HG02973 (cell line): ENCODE measurements at regions not wholly inside any gene's neighbourhood (a gene's known extent, or its start where the extent isn't known, plus 50 kb on each side); places are given as distances from the start of the nearest gene placed in this dataset.

Experiments used
- ATAC-seq: cut with Tn5 transposase; IDR thresholded peaks from one replicate; pipeline ENCODE4 v1.9.1; 2021; ENCODE audit warnings: moderate library complexity; ENCODE audit not compliant: unreplicated experiment

GRCh38 chrX:129188231-129188630 is 335.1 kb downstream of the SMARCA1 start:
- ATAC-seq = no peak

DNA sequence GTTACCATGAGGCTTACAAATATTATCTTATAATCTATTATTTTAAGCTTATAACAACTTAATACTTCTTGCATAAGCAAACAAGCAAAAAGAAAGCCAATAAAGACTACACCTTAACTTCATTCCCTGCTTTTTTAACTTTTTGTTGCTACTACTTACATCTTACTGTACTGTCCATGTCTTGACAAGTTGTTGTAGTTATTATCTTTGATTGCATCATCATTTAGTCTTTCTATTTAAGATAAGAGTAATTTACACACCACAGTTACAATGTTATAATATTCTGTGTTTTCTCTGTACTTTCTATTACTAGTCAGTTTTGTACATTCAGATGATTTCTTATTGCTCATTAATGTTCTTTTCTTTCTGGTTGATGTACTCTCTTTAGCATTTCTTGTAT is 346.6 kb downstream of the SMARCA1 start:
- no peak for ATAC-seq

- no peak for ATAC-seq
Observed at GRCh38 chrX:129161108-129161507, 362.2 kb downstream of the SMARCA1 start.

GRCh38 chrX:129158505-129158904 is 364.8 kb downstream of the SMARCA1 start:
- no peak for ATAC-seq

DNA sequence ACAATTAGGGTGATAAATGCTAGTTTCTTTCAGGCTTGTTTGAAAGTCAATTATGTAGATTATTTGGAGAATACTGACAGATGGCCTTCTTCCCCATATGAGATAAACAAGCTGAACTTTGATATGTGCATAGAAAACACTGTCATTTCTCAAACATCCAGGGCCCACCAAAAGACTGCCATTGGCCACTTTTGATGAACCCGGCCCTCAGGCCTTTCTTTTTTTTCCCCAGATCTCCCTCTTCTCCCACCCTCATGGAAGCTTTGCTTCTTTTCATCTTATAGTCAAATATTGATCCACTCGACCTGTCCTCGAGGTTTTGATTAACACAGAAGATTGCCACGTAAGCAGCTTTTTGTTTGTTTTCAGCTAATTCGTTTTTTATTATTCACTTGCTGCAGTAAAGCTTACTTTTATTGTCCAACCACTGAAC is 377.4 kb downstream of the SMARCA1 start:
- ATAC-seq = no peak

DNA sequence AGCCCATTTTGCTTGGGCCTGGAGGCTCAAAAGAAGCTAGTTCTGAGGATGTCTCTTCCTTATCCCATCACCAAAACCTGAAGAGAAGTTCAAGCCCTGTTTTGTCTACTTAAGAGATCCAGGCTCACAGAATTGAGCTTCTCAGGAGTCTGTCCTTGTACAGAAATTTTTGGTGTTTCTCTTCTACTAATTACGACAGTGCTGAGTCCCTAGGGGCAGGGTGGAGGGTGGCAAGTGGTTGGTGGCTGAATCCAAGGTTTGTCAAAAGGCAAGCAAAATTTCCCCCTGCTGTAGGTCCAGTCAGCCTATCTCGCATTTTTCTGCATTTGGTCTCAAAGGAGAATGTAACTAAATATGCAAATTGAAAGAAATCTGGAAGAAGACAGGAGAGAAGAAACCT is 377.9 kb downstream of the SMARCA1 start:
- no peak for ATAC-seq

DNA sequence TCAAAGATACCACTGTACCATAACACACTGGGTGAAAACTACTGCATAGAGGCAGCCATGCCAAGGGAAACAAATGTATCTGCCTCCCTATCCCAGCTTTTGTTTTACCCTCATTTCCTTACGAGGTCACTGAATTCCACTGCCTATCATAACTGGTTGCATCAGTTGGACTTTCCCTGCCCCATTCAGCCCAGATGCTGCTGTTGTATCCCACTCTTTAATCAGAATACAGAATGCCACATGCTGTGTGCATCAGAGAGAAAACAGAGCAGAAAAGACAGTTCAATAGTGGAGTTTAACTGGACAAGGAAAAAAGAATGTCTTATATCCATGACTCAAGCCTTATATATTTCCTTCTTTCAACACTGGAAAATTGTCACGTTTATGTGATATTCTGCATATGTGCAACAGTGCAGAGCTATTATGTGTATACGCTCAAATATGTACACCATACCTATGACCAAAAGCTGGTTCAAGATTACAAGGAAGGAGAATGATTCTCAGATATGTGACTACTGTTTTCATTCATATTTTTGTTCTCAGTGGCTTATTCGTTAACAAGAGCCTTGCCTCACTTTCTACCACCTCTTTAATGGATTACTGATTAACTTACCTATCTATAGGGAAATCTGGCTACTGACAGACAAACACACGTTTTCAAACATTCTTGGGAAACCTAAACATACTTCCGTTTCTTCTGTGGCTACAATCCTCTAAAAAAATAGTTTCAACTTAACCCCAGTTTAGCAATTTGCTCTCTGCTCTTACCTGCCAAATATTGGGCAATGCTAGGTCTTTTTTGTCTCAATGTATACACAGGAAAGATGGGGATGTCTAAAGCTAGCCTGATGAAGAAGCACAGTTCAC is 378.9 kb downstream of the SMARCA1 start:
- ATAC-seq = no peak

- no peak for ATAC-seq
Observed at GRCh38 chrX:129139837-129140598, 383.3 kb downstream of the SMARCA1 start.

- no peak for ATAC-seq
Observed at GRCh38 chrX:129125122-129125914, 398.0 kb downstream of the SMARCA1 start.

- no peak for ATAC-seq
Observed at GRCh38 chrX:129123795-129124194, 399.5 kb downstream of the SMARCA1 start.

- ATAC-seq = no peak
Observed at GRCh38 chrX:129116676-129117470, 406.4 kb downstream of the SMARCA1 start.

GRCh38 chrX:129115935-129116334 is 407.4 kb downstream of the SMARCA1 start:
- ATAC-seq = no peak

DNA sequence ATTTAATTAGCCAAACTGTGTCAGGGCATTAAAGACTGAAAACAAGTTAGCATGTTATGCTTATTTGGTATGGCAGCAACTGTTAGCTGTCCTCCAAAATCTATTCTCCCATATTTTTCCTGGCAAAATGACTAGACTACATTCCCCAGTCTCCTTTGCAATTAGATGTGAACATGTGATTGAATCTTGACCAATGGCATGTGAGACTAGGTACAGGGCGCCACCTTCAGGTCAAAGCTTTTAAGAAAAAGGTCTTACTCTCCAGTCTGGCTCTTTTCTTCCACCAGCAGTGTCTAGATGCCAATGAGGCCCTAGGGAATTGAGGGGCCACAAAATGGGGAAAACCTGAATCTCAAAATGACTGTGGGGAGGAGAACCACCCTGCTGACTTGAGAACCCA is 408.2 kb downstream of the SMARCA1 start:
- ATAC-seq = no peak

GRCh38 chrX:129111081-129111798 is 412.1 kb downstream of the SMARCA1 start:
- ATAC-seq = no peak

GRCh38 chrX:129108936-129109335 is 414.4 kb downstream of the SMARCA1 start:
- no peak for ATAC-seq

- ATAC-seq = no peak
Observed at GRCh38 chrX:129099207-129099606, 424.1 kb downstream of the SMARCA1 start.

- no peak for ATAC-seq
Observed at GRCh38 chrX:129097668-129098067, 425.6 kb downstream of the SMARCA1 start.

DNA sequence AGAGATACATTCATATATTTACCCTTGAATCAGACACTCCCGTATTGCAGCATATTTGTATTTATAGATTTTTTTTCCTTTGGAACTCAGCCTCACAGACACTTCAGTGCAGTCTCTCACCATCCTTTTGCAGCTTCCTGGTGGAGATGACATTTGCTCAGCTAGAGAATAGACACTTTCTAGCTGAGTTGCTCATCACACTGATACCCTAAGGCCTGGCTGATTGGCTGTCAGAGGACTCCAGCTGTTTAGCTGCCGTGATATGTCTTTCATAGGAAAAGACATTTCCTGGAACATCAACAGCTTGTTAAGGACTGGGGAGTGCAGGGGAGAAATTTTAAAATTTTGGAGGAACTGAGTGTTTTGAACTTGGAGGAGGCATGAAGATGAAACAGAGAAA is 429.6 kb downstream of the SMARCA1 start:
- no peak for ATAC-seq

DNA sequence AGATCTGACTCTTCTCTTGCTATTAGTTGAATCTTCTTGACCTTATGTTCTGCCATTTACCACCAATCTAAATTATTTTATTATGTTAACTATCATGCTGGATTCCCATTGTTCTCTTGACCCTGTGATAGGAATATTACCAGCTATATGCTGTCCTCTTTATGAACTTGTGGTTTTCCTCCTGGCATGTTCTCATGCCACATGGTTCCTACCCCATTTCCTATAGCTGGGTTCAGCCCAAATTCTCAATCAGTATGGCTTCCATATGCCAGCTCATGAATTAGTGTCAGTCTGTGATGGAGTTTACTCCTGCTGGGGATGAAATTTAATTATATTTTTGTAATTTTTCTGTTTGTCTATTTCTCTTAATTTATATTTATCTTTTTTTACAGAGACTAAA is 430.5 kb downstream of the SMARCA1 start:
- no peak for ATAC-seq

DNA sequence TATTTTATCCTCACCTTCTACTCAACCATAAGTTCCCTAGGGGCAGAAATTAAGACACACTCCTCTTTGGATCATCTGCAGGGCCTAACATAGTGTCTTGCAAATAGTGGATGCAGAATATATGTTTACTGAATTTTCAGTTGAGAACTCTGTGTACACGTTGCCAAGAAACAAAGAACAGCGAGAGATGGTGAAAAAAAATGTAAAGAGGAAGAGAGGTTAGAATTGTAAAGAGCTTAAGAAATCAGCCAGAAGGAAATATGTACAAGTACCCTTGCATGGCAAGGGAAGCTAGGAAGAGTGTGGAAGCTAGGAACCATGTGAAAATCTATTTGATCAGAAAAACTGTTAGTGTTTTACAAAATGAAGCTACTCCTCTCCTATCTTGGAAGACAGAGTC is 431.0 kb downstream of the SMARCA1 start:
- no peak for ATAC-seq
